CD4-positive, alpha-beta memory T cell (primary cell): ENCODE measurements at regions not wholly inside any gene's neighbourhood (a gene's known extent, or its start where the extent isn't known, plus 50 kb on each side); places are given as distances from the start of the nearest gene placed in this dataset.

Experiments
- CTCF ChIA-PET: fragments of 350-600 bp; sonication (Branson Sonifier 250); formaldehyde crosslinking; loops from one replicate; lab custom pipeline; 2021; ENCODE audit warnings: inconsistent platforms; ENCODE audit not compliant: partially characterized antibody; lab: Charles Lee
- POLR2A ChIA-PET: fragments of 350-600 bp; sonication (Branson Sonifier 250); formaldehyde crosslinking; loops from one replicate; lab custom pipeline; 2021; ENCODE audit not compliant: partially characterized antibody; lab: Charles Lee
- DNase-seq, 5 donors: peaks; one replicate each; pipeline versions ENCODE4 v3.0.0 to v3.0.0-alpha.2; 2020 to 2022; ENCODE audit warnings: mixed read lengths in 1 of 5
- H3K27ac ChIP-seq: one replicate; pipeline ENCODE4 v1.7.0; 2013; ENCODE audit warnings: low read depth, low read length
- H3K27me3 ChIP-seq: 2 replicates; pipeline ENCODE4 v1.7.0; 2013; ENCODE audit warnings: mild to moderate bottlenecking, low read length, moderate library complexity; ENCODE audit not compliant: insufficient read depth
- H3K36me3 ChIP-seq: 2 replicates; pipeline ENCODE4 v1.7.0; 2013; ENCODE audit warnings: mild to moderate bottlenecking, low read length, moderate library complexity; ENCODE audit not compliant: insufficient read depth
- H3K4me1 ChIP-seq: 2 replicates; pipeline ENCODE4 v1.7.0; 2013; ENCODE audit warnings: mild to moderate bottlenecking, low read length, moderate library complexity; ENCODE audit not compliant: insufficient read depth
- H3K4me3 ChIP-seq, 2 donors: one replicate each; pipeline ENCODE4 v1.7.0; 2013; ENCODE audit warnings: low read length in 2 of 2, mild to moderate bottlenecking in 1 of 2
- H3K9me3 ChIP-seq, 2 donors: one replicate each; pipeline ENCODE4 v1.7.0; 2013; ENCODE audit warnings: low read length in 2 of 2, control low read depth in 1 of 2; ENCODE audit not compliant: control insufficient read depth in 1 of 2
- H3K27ac Mint-ChIP-seq, 7 donors: one replicate each; pipeline ENCODE4 v1.8.0; 2020 to 2021; ENCODE audit warnings: mixed read lengths in 7 of 7, mild to moderate bottlenecking in 6 of 7, inconsistent platforms in 3 of 7, moderate library complexity in 3 of 7
- H3K27me3 Mint-ChIP-seq, 2 donors: one replicate each; pipeline ENCODE4 v1.8.0; 2020 to 2021; ENCODE audit warnings: mixed read lengths in 2 of 2
- H3K36me3 Mint-ChIP-seq, 2 donors: one replicate each; pipeline ENCODE4 v1.8.0; 2020 to 2021; ENCODE audit warnings: mixed read lengths in 2 of 2, inconsistent platforms in 1 of 2, mild to moderate bottlenecking in 1 of 2
- H3K4me1 Mint-ChIP-seq, 4 donors: one replicate each; pipeline ENCODE4 v1.8.0; 2020 to 2021; ENCODE audit warnings: mixed read lengths in 4 of 4, mild to moderate bottlenecking in 1 of 4
- H3K4me3 Mint-ChIP-seq, 8 donors: one replicate each; pipeline ENCODE4 v1.8.0; 2020 to 2021; ENCODE audit warnings: mixed read lengths in 8 of 8, mild to moderate bottlenecking in 7 of 8, moderate library complexity in 6 of 8, inconsistent platforms in 3 of 8
- H3K9me3 Mint-ChIP-seq, 8 donors: one replicate each; pipeline ENCODE4 v1.8.0; 2020 to 2021; ENCODE audit warnings: mixed read lengths in 8 of 8, mild to moderate bottlenecking in 5 of 8, inconsistent platforms in 3 of 8, moderate library complexity in 1 of 8
- intact Hi-C: fragments of 100-400 bp; cut with micrococcal nuclease; formaldehyde crosslinking; loops from one replicate; pipeline ENCODE4 v1.15.1; 2023

GRCh38 chr3:194284351-194284750, 66.8 kb downstream of the CPN2 start:
- Mint-ChIP-seq H3K36me3 (no peaks in the 10 kb centered on the region), H3K27me3 (peaks cover 11% of the 10 kb centered on the region in 2 donors), H3K4me1 (no peaks in the 10 kb centered on the region), H3K4me3 (no peak overlapping the region), H3K9me3 (no peaks in the 10 kb centered on the region), H3K27ac (no peak overlapping the region)
- Histone ChIP-seq H3K27me3 (no peaks in the 10 kb centered on the region), H3K27ac (no peak overlapping the region), H3K36me3 (no peaks in the 10 kb centered on the region), H3K4me1 (no peaks in the 10 kb centered on the region), H3K9me3 (no peaks in the 10 kb centered on the region), H3K4me3 (no peak overlapping the region)
- DNase-seq = no peak
- ChIA-PET CTCF (no interaction called here), POLR2A (no interaction called here)
- intact Hi-C loops = no loop called here

- Mint-ChIP-seq H3K4me1 (no peaks in the 10 kb centered on the region), H3K27ac (no peak overlapping the region), H3K36me3 (no peaks in the 10 kb centered on the region), H3K4me3 (no peak overlapping the region), H3K9me3 (peaks cover 0 to 3% (median 0%) of the 10 kb centered on the region in 8 donors), H3K27me3 (peaks cover 11 to 14% of the 10 kb centered on the region in 2 donors)
- Histone ChIP-seq H3K27ac (no peak overlapping the region), H3K36me3 (no peaks in the 10 kb centered on the region), H3K27me3 (no peaks in the 10 kb centered on the region), H3K9me3 (no peaks in the 10 kb centered on the region), H3K4me3 (no peak overlapping the region), H3K4me1 (no peaks in the 10 kb centered on the region)
- POLR2A ChIA-PET = no interaction called here
- DNase-seq = no peak
- intact Hi-C loops = no loop called here
- CTCF ChIA-PET = no interaction called here
Measured at GRCh38 chr3:194285024-194285849, 65.9 kb downstream of the CPN2 start.

GRCh38 chr3:194285850-194286197, 65.3 kb downstream of the CPN2 start:
- ChIA-PET POLR2A (no interaction called here), CTCF (interaction anchor here (0.5 kb wide), 1 partner anchor 14 kb away, joined by 4 read pairs; no protein-coding TSS in a partner anchor)
- H3K27ac Mint-ChIP-seq = no peak overlapping the region
- no peaks in the 10 kb centered on the region for H3K9me3 ChIP-seq
- no peaks in the 10 kb centered on the region for H3K36me3 Mint-ChIP-seq
- no peaks in the 10 kb centered on the region for H3K4me1 ChIP-seq
- H3K4me1 Mint-ChIP-seq = no peaks in the 10 kb centered on the region
- no peak overlapping the region for H3K27ac ChIP-seq
- H3K27me3 Mint-ChIP-seq = peaks cover 11 to 14% of the 10 kb centered on the region in 2 donors
- no peaks in the 10 kb centered on the region for H3K27me3 ChIP-seq
- intact Hi-C loops = no loop called here
- no peak for DNase-seq
- peaks cover 0 to 3% (median 0%) of the 10 kb centered on the region in 8 donors for H3K9me3 Mint-ChIP-seq
- H3K4me3 Mint-ChIP-seq = no peak overlapping the region
- no peaks in the 10 kb centered on the region for H3K36me3 ChIP-seq
- no peak overlapping the region for H3K4me3 ChIP-seq

GRCh38 chr3:194286375-194287146, 64.6 kb downstream of the CPN2 start:
- H3K4me3 Mint-ChIP-seq = no peak overlapping the region
- DNase-seq = no peak
- H3K36me3 Mint-ChIP-seq = no peaks in the 10 kb centered on the region
- H3K27ac Mint-ChIP-seq = no peak overlapping the region
- H3K9me3 Mint-ChIP-seq = peaks cover 0 to 3% (median under 1%) of the 10 kb centered on the region in 8 donors
- no peaks in the 10 kb centered on the region for H3K27me3 ChIP-seq
- no peak overlapping the region for H3K27ac ChIP-seq
- H3K9me3 ChIP-seq = no peaks in the 10 kb centered on the region
- H3K36me3 ChIP-seq = no peaks in the 10 kb centered on the region
- H3K4me1 Mint-ChIP-seq = no peaks in the 10 kb centered on the region
- H3K4me1 ChIP-seq = no peaks in the 10 kb centered on the region
- POLR2A ChIA-PET = no interaction called here
- intact Hi-C loops = no loop called here
- H3K4me3 ChIP-seq = no peak overlapping the region
- H3K27me3 Mint-ChIP-seq = peaks cover 11 to 14% of the 10 kb centered on the region in 2 donors
- CTCF ChIA-PET = interaction anchor here (0.5 to 0.8 kb wide), 2 partner anchors 13 to 30 kb away, joined by 4 read pairs; no protein-coding TSS in a partner anchor

GRCh38 chr3:194287374-194287773, 63.8 kb downstream of the CPN2 start:
- Mint-ChIP-seq H3K27ac (no peak overlapping the region), H3K4me1 (no peaks in the 10 kb centered on the region), H3K9me3 (peaks cover 0 to 3% (median under 1%) of the 10 kb centered on the region in 8 donors), H3K4me3 (no peak overlapping the region), H3K27me3 (peaks cover 11 to 14% of the 10 kb centered on the region in 2 donors), H3K36me3 (no peaks in the 10 kb centered on the region)
- intact Hi-C loops = no loop called here
- ChIA-PET POLR2A (no interaction called here), CTCF (no interaction called here)
- no peak overlapping the region for H3K27ac ChIP-seq
- no peaks in the 10 kb centered on the region for H3K36me3 ChIP-seq
- DNase-seq = no peak
- H3K4me1 ChIP-seq = no peaks in the 10 kb centered on the region
- H3K4me3 ChIP-seq = no peak overlapping the region
- no peaks in the 10 kb centered on the region for H3K27me3 ChIP-seq
- H3K9me3 ChIP-seq = no peaks in the 10 kb centered on the region

GRCh38 chr3:194287977-194288706, 63.0 kb downstream of the CPN2 start:
- H3K4me1 ChIP-seq = no peaks in the 10 kb centered on the region
- POLR2A ChIA-PET = no interaction called here
- Mint-ChIP-seq H3K9me3 (peaks cover 0 to 3% (median 1%) of the 10 kb centered on the region in 8 donors), H3K4me1 (no peaks in the 10 kb centered on the region), H3K4me3 (no peak overlapping the region), H3K36me3 (no peaks in the 10 kb centered on the region), H3K27ac (no peak overlapping the region), H3K27me3 (peaks cover 9 to 17% of the 10 kb centered on the region in 2 donors)
- H3K36me3 ChIP-seq = no peaks in the 10 kb centered on the region
- CTCF ChIA-PET = no interaction called here
- H3K9me3 ChIP-seq = no peaks in the 10 kb centered on the region
- no peak overlapping the region for H3K27ac ChIP-seq
- H3K4me3 ChIP-seq = no peak overlapping the region
- intact Hi-C loops = no loop called here
- no peak for DNase-seq
- no peaks in the 10 kb centered on the region for H3K27me3 ChIP-seq
